GM10266 (cell line): ENCODE measurements at regions not wholly inside any gene's neighbourhood (a gene's known extent, or its start where the extent isn't known, plus 50 kb on each side); places are given as distances from the start of the nearest gene placed in this dataset.

ENCODE experiments used
- DNase-seq: peaks from one replicate; pipeline ENCODE4 v3.0.0; 2012; ENCODE audit errors: extremely low spot score
- CTCF ChIP-seq: IDR thresholded peaks from 2 replicates; pipeline ENCODE4 v1.5.1; 2012; ENCODE audit warnings: mild to moderate bottlenecking, low read depth; ENCODE audit not compliant: control insufficient read depth, insufficient read depth; ENCODE audit errors: missing control alignments

GRCh38 chr7:13034693-13035092 lies 347.3 kb downstream of the ARL4A start:
- TF ChIP-seq CTCF: no peak
- DNase-seq: no peak

GRCh38 chr7:13035233-13035632 lies 347.8 kb downstream of the ARL4A start:
- no peak for DNase-seq
- TF ChIP-seq CTCF: no peak

GRCh38 chr7:13036256-13036780 lies 348.9 kb downstream of the ARL4A start:
- DNase-seq: no peak
- TF ChIP-seq CTCF: no peak

- no peak for TF ChIP-seq CTCF
- no peak for DNase-seq
Observed at GRCh38 chr7:13037216-13037615, 349.8 kb downstream of the ARL4A start.

GRCh38 chr7:13041368-13041988 lies 354.0 kb downstream of the ARL4A start:
- TF ChIP-seq CTCF: no peak

GRCh38 chr7:13042605-13043236 lies 355.3 kb downstream of the ARL4A start:
- no peak for TF ChIP-seq CTCF
- no peak for DNase-seq

More at GRCh38 chr7:13041368-13041988, 354.0 kb downstream of the ARL4A start:
- DNase-seq: no peak

GRCh38 chr7:13044309-13044708 lies 356.9 kb downstream of the ARL4A start:
- no peak for TF ChIP-seq CTCF
- DNase-seq: no peak
